Daoy (cell line): ENCODE measurements at regions not wholly inside any gene's neighbourhood (a gene's known extent, or its start where the extent isn't known, plus 50 kb on each side); places are given as distances from the start of the nearest gene placed in this dataset.
A peak's percentile ranks its signal among the peaks of the same experiment; 100 is the strongest.

Experiments
- DNase-seq: peaks from one replicate; pipeline ENCODE4 v3.0.0-alpha.2; 2015; ENCODE audit warnings: low read depth

GRCh38 chr12:93177208-93178153 lies 200.2 kb upstream of the NUDT4 start:
- DNase-seq = no peak

- no peak for DNase-seq
Observed at GRCh38 chr12:93178154-93178878, 199.4 kb upstream of the NUDT4 start.

GRCh38 chr12:93179792-93180191 lies 197.9 kb upstream of the NUDT4 start:
- DNase-seq = no peak

- no peak for DNase-seq
Observed at GRCh38 chr12:93180566-93180965, 197.2 kb upstream of the NUDT4 start.

GRCh38 chr12:93181409-93181965 lies 196.2 kb upstream of the NUDT4 start:
- no peak for DNase-seq

GRCh38 chr12:93183940-93184671 lies 193.6 kb upstream of the NUDT4 start:
- DNase-seq = no peak

GRCh38 chr12:93184672-93185368 lies 192.9 kb upstream of the NUDT4 start:
- DNase-seq = no peak

- no peak for DNase-seq
Observed at GRCh38 chr12:93185369-93185741, 192.4 kb upstream of the NUDT4 start.

GRCh38 chr12:93186131-93186530 lies 191.6 kb upstream of the NUDT4 start:
- DNase-seq = no peak

- DNase-seq = no peak
Observed at GRCh38 chr12:93186621-93187020, 191.1 kb upstream of the NUDT4 start.

- DNase-seq = no peak
Observed at GRCh38 chr12:93191423-93191822, 186.3 kb upstream of the NUDT4 start.

GRCh38 chr12:93191956-93192355 lies 185.8 kb upstream of the NUDT4 start:
- no peak for DNase-seq

GRCh38 chr12:93192878-93193277 lies 184.8 kb upstream of the NUDT4 start:
- no peak for DNase-seq

GRCh38 chr12:93195511-93195910 lies 182.2 kb upstream of the NUDT4 start:
- no peak for DNase-seq

- no peak for DNase-seq
Observed at GRCh38 chr12:93197067-93197593, 180.6 kb upstream of the NUDT4 start.

GRCh38 chr12:93198086-93198485 lies 179.6 kb upstream of the NUDT4 start:
- DNase-seq = peak; percentile 52

GRCh38 chr12:93199831-93200236 lies 177.9 kb upstream of the NUDT4 start:
- DNase-seq = no peak

- no peak for DNase-seq
Observed at GRCh38 chr12:93200291-93200917, 177.3 kb upstream of the NUDT4 start.

- DNase-seq = no peak
Observed at GRCh38 chr12:93201990-93202389, 175.7 kb upstream of the NUDT4 start.

GRCh38 chr12:93202688-93203087 lies 175.0 kb upstream of the NUDT4 start:
- DNase-seq = no peak

- no peak for DNase-seq
Observed at GRCh38 chr12:93203361-93203760, 174.4 kb upstream of the NUDT4 start.
